K562 (cell line): ENCODE measurements at regions not wholly inside any gene's neighbourhood (a gene's known extent, or its start where the extent isn't known, plus 50 kb on each side); places are given as distances from the start of the nearest gene placed in this dataset.

Experiments used
- ATAC-seq: fragments of 200-7000 bp; cut with Tn5 transposase; 3 replicates; pipeline ENCODE4 v1.9.1; 2020; ENCODE audit warnings: moderate library complexity
- BruUV-seq: library from RNA; stranded (reverse); fragments of 400-500 nt; replicated peaks from 2 replicates; lab custom pipeline; 2021; lab: Mats Ljungman, UMichigan
- CTCF ChIA-PET: fragments of 300-600 bp; formaldehyde crosslinking; extraction: SDS; loops from one replicate; lab custom pipeline; 2021; ENCODE audit warnings: low intra/inter-chr PET ratio; lab: Yijun Ruan, JAX
- POLR2A ChIA-PET: fragments of 300-600, 350-650 bp; sonication (Branson Sonifier 250); formaldehyde crosslinking; extraction: SDS; loops from one replicate; lab custom pipeline; 2021; ENCODE audit warnings: antibody characterized with exemption, inconsistent platforms; lab: Yijun Ruan, JAX
- DNase-seq, 4 experiments: peaks; one replicate each; pipeline versions ENCODE4 v3.0.0 to v3.0.0-alpha.2; 2011 to 2018; ENCODE audit warnings: low spot score in 3 of 4, mixed read lengths in 3 of 4; ENCODE audit errors: extremely low read depth in 1 of 4
- FAIRE-seq: peaks from 2 replicates; lab custom pipeline; 2011; peaks lifted over from hg19 to GRCh38; lab: Jason Lieb, UNC
- H2AFZ ChIP-seq: 2 replicates; pipeline ENCODE4 v1.6.0; 2011; ENCODE audit warnings: low read depth, low read length, control low read depth, inconsistent platforms
- H3K27ac ChIP-seq: fragments of 200-600 bp; 3 replicates; pipeline ENCODE4 v1.8.0; 2011; ENCODE audit warnings: low read depth, mild to moderate bottlenecking, control low read depth, inconsistent platforms, low read length, moderate library complexity, mixed read lengths; ENCODE audit errors: extremely low read depth
- H3K27me3 ChIP-seq, 2 experiments: fragments of 300-600 bp in 1 of 2; 2 replicates in 1 of 2; 3 replicates in 1 of 2; pipeline versions ENCODE4 v1.6.0 to v1.8.0; 2011; ENCODE audit warnings: inconsistent platforms in 2 of 2, low read length in 2 of 2, mild to moderate bottlenecking in 1 of 2, mixed read lengths in 1 of 2, moderate library complexity in 1 of 2; ENCODE audit not compliant: control insufficient read depth in 2 of 2, insufficient read depth in 2 of 2
- H3K36me3 ChIP-seq: fragments of 300-600 bp; 3 replicates; pipeline ENCODE4 v1.8.0; 2011; ENCODE audit warnings: mild to moderate bottlenecking, low read length, inconsistent platforms; ENCODE audit not compliant: control insufficient read depth, insufficient read depth
- H3K4me1 ChIP-seq, 2 experiments: fragments of 200-600 bp in 1 of 2; replicated peaks in 1 of 2; 2 replicates in 1 of 2; 3 replicates in 1 of 2; pipeline versions ENCODE4 v1.5.1 to v1.8.0; 2011; ENCODE audit warnings: inconsistent platforms in 2 of 2, low read length in 2 of 2, mild to moderate bottlenecking in 1 of 2, mixed read lengths in 1 of 2, moderate library complexity in 1 of 2; ENCODE audit not compliant: control insufficient read depth in 2 of 2, insufficient read depth in 2 of 2
- H3K4me2 ChIP-seq: 2 replicates; pipeline ENCODE4 v1.6.1; 2011; ENCODE audit warnings: low read length, control low read depth, inconsistent platforms, mixed read lengths; ENCODE audit not compliant: insufficient read depth
- H3K4me3 ChIP-seq: fragments of 200-600 bp; sonication (generic), shearing (Covaris generic); 2 replicates; pipeline ENCODE4 v1.5.1; 2016; ENCODE audit warnings: control low read depth, inconsistent platforms
- H3K79me2 ChIP-seq: fragments of 200-600 bp; 3 replicates; pipeline ENCODE4 v1.8.0; 2011; ENCODE audit warnings: low read length, inconsistent platforms; ENCODE audit not compliant: control insufficient read depth, insufficient read depth
- H3K9ac ChIP-seq, 2 experiments: 2 replicates each; pipeline versions ENCODE4 v1.6.0 to v1.6.1; 2011; ENCODE audit warnings: low read depth in 2 of 2, low read length in 2 of 2, control low read depth in 1 of 2, inconsistent platforms in 1 of 2, mild to moderate bottlenecking in 1 of 2, mixed read lengths in 1 of 2; ENCODE audit not compliant: insufficient read depth in 1 of 2
- H3K9me1 ChIP-seq: one replicate; pipeline ENCODE4 v1.6.0; 2011; ENCODE audit warnings: inconsistent platforms, mild to moderate bottlenecking, low read length, moderate library complexity; ENCODE audit not compliant: control insufficient read depth, insufficient read depth
- H3K9me3 ChIP-seq: replicated peaks from 2 replicates; pipeline ENCODE4 v1.5.1; 2011; ENCODE audit warnings: low read depth, low read length, inconsistent platforms; ENCODE audit not compliant: control insufficient read depth, insufficient read depth
- H4K20me1 ChIP-seq: replicated peaks from 2 replicates; pipeline ENCODE4 v1.6.1; 2011; ENCODE audit warnings: low read length, inconsistent platforms, mixed read lengths; ENCODE audit not compliant: control insufficient read depth, insufficient read depth
- BRCA1 ChIP-seq, 2 experiments: fragments of 450-650 bp in 1 of 2; sonication (generic) in 1 of 2; formaldehyde crosslinking in 1 of 2; IDR thresholded peaks; 2 replicates each; pipeline versions ENCODE4 v1.5.0 to v1.6.1; 2017 to 2020; ENCODE audit warnings: mild to moderate bottlenecking in 1 of 2, missing genetic modification reagents in 1 of 2
- CBX5 ChIP-seq: IDR thresholded peaks from 2 replicates; pipeline ENCODE4 v1.6.1; 2014; ENCODE audit warnings: low read depth, borderline replicate concordance
- DACH1 ChIP-seq: fragments of 450-650 bp; IDR thresholded peaks from 2 replicates; pipeline ENCODE4 v1.6.1; 2018; ENCODE audit not compliant: partially characterized antibody
- FOS ChIP-seq: IDR thresholded peaks from 3 replicates; pipeline ENCODE4 v1.6.1; 2011; ENCODE audit not compliant: insufficient read length; ENCODE audit errors: extremely low read depth
- HCFC1 ChIP-seq: IDR thresholded peaks from 2 replicates; pipeline ENCODE4 v1.6.1; 2012; ENCODE audit warnings: low read depth, low read length, improper control_type of control experiment
- IRF2 ChIP-seq: sonication (generic); formaldehyde crosslinking; IDR thresholded peaks from 2 replicates; pipeline ENCODE4 v1.8.1; 2022; ENCODE audit warnings: mild to moderate bottlenecking, missing genetic modification reagents
- MYNN ChIP-seq, 2 experiments: sonication (generic); formaldehyde crosslinking in 1 of 2; IDR thresholded peaks; 2 replicates each; pipeline versions ENCODE4 v1.5.0 to v1.6.1; 2016 to 2020; ENCODE audit warnings: antibody characterized with exemption in 1 of 2, missing genetic modification reagents in 1 of 2
- NRF1 ChIP-seq, 2 experiments: fragments of 450-650 bp; IDR thresholded peaks in 1 of 2; conservative IDR thresholded peaks in 1 of 2; 2 replicates each; pipeline ENCODE4 v1.6.1; 2014; ENCODE audit warnings: mild to moderate bottlenecking in 2 of 2
- RBBP5 ChIP-seq: fragments of 200-600 bp; sonication (generic); IDR thresholded peaks from 2 replicates; pipeline ENCODE4 v1.6.1; 2012; ENCODE audit warnings: borderline replicate concordance, mild to moderate bottlenecking, low read length, control low read depth, inconsistent platforms; ENCODE audit not compliant: insufficient read depth, poor library complexity, severe bottlenecking
- SIN3B ChIP-seq: fragments of 450-650 bp; IDR thresholded peaks from 2 replicates; pipeline ENCODE4 v1.6.1; 2017; ENCODE audit warnings: low read depth, mild to moderate bottlenecking, moderate library complexity
- SNRNP70 ChIP-seq: fragments of 200-400 bp; formaldehyde crosslinking; optimal IDR thresholded peaks from 2 replicates; pipeline ENCODE3; 2017; ENCODE audit warnings: low read depth, low read length
- SP2 ChIP-seq: IDR thresholded peaks from 2 replicates; pipeline ENCODE4 v1.6.1; 2011; ENCODE audit warnings: mild to moderate bottlenecking, low read depth, low read length, moderate library complexity; ENCODE audit not compliant: poor library complexity, severe bottlenecking; ENCODE audit errors: extremely low read depth
- STAT5B ChIP-seq: fragments of 250-450 bp; sonication (Bioruptor Pico); IDR thresholded peaks from 2 replicates; pipeline ENCODE4 v1.8.0; 2021; ENCODE audit warnings: mild to moderate bottlenecking, inconsistent platforms
- THRAP3 ChIP-seq: fragments of 450-650 bp; IDR thresholded peaks from 2 replicates; pipeline ENCODE4 v1.6.1; 2016; ENCODE audit warnings: mild to moderate bottlenecking, inconsistent platforms, borderline replicate concordance
- ZNF408 ChIP-seq: fragments of 250-450 bp; sonication (Bioruptor Pico); IDR thresholded peaks from 2 replicates; pipeline ENCODE4 v1.4.0; 2020; ENCODE audit warnings: low read depth, mild to moderate bottlenecking, moderate library complexity
- ZNF445 ChIP-seq: fragments of 250-450 bp; sonication (Bioruptor Pico); IDR thresholded peaks from 2 replicates; pipeline ENCODE4 v1.4.0; 2020; ENCODE audit warnings: low read depth, mild to moderate bottlenecking, moderate library complexity
- WGBS: fragments of 100-300 bp; shearing (Covaris generic); methylation state at CpG from one replicate; pipeline ENCODE4 v1.1.6; 2016; ENCODE audit warnings: low coverage, mixed read lengths; ENCODE audit not compliant: insufficient coverage; ENCODE audit errors: missing lambda C conversion rate; 5-methylcytosine and 5-hydroxymethylcytosine counted together
- in situ Hi-C: fragments of 300-500 bp; cut with MboI; formaldehyde crosslinking; loops from 4 replicates; pipeline ENCODE4 v1.15.0; 2018; ENCODE audit warnings: inconsistent platforms, mixed read lengths
- intact Hi-C: fragments of 100-400 bp; cut with micrococcal nuclease; formaldehyde crosslinking; loops from 2 replicates; pipeline ENCODE4 v1.14.2; 2022
- TF ChIP-seq, protein P1 (sequence below): fragments of 450-650 bp; formaldehyde crosslinking; IDR thresholded peaks from 2 replicates; pipeline ENCODE4 v1.4.0; 2020; ENCODE audit warnings: mild to moderate bottlenecking, moderate library complexity
- TF ChIP-seq, protein P2 (sequence below): fragments of 250-450 bp; sonication (Bioruptor Pico); IDR thresholded peaks from 2 replicates; pipeline ENCODE4 v1.9.0; 2021; ENCODE audit warnings: mild to moderate bottlenecking, inconsistent platforms

DNA sequence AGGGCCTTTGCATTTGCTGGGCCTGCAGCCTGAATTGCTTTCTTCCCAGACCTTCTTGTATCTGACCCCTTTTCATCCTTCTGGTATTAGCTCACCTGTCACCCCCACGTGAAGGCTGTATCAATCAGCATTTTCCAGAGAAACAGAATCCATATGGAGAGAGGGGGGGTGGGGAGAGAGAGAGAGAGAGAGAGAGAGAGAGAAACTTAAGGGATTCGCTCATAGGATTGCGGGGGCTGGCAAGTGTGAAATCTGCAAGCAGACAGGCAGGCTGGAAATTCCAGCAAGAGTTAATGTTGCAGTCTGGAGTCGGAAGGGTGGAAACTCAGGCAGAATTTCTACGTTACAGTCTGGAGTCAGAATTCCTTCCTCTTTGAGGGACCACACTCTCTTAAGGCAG, 410.7 kb upstream of the SULF2 start:
- Histone ChIP-seq H3K4me2 (no peak overlapping the region), H3K36me3 (no peaks in the 10 kb centered on the region), H3K9me1 (no peaks in the 10 kb centered on the region), H3K4me3 (no peak overlapping the region), H3K27ac (no peak overlapping the region), H3K79me2 (no peaks in the 10 kb centered on the region), H3K27me3 (peaks cover 3 to 30% of the 10 kb centered on the region in 2 experiments; a peak in 3 of 5 replicates), H3K9ac (no peak overlapping the region), H3K4me1 (no peaks in the 10 kb centered on the region), H4K20me1 (no peaks in the 10 kb centered on the region; the same call in 1 of the 2 replicates), H2AFZ (no peak overlapping the region), H3K9me3 (no peaks in the 10 kb centered on the region)
- BruUV-seq = no TSS peak
- DNase-seq (no peak), ATAC-seq (no peak), FAIRE-seq (no peak)
- intact Hi-C loops = no loop called here
- ChIA-PET POLR2A (no interaction called here), CTCF (no interaction called here)
- in situ Hi-C loops = no loop called here
- 0% methylated on average over 5 of the region's 5 CpGs for WGBS
- no peak for TF ChIP-seq STAT5B
- TF ChIP-seq NRF1 (conservative IDR thresholded peaks at IDR 0.05 in 1 of 2, IDR thresholded peaks at IDR 0.05 in 1 of 2) = no peak
- TF ChIP-seq BRCA1 (IDR thresholded peaks at IDR 0.05) = no peak
- TF ChIP-seq BRCA1 (CRISPR knock-in tag; IDR thresholded peaks at IDR 0.05) = no peak
- TF ChIP-seq CBX5 = no peak
- TF ChIP-seq DACH1 = no peak
- TF ChIP-seq RBBP5 = no peak
- TF ChIP-seq SP2 = no peak
- TF ChIP-seq, protein P1, sequence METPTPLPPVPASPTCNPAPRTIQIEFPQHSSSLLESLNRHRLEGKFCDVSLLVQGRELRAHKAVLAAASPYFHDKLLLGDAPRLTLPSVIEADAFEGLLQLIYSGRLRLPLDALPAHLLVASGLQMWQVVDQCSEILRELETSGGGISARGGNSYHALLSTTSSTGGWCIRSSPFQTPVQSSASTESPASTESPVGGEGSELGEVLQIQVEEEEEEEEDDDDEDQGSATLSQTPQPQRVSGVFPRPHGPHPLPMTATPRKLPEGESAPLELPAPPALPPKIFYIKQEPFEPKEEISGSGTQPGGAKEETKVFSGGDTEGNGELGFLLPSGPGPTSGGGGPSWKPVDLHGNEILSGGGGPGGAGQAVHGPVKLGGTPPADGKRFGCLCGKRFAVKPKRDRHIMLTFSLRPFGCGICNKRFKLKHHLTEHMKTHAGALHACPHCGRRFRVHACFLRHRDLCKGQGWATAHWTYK (CRISPR knock-in tag) = no peak
- no peak for TF ChIP-seq FOS
- TF ChIP-seq, protein P2, sequence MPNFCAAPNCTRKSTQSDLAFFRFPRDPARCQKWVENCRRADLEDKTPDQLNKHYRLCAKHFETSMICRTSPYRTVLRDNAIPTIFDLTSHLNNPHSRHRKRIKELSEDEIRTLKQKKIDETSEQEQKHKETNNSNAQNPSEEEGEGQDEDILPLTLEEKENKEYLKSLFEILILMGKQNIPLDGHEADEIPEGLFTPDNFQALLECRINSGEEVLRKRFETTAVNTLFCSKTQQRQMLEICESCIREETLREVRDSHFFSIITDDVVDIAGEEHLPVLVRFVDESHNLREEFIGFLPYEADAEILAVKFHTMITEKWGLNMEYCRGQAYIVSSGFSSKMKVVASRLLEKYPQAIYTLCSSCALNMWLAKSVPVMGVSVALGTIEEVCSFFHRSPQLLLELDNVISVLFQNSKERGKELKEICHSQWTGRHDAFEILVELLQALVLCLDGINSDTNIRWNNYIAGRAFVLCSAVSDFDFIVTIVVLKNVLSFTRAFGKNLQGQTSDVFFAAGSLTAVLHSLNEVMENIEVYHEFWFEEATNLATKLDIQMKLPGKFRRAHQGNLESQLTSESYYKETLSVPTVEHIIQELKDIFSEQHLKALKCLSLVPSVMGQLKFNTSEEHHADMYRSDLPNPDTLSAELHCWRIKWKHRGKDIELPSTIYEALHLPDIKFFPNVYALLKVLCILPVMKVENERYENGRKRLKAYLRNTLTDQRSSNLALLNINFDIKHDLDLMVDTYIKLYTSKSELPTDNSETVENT = no peak
- no peak for TF ChIP-seq MYNN (IDR thresholded peaks at IDR 0.05)
- no peak for TF ChIP-seq MYNN (CRISPR knock-in tag; IDR thresholded peaks at IDR 0.05)
- TF ChIP-seq IRF2 = no peak
- no peak for TF ChIP-seq HCFC1
- TF ChIP-seq SNRNP70 = no peak
- no peak for TF ChIP-seq THRAP3
- TF ChIP-seq SIN3B = no peak
- TF ChIP-seq ZNF408 = no peak
- TF ChIP-seq ZNF445 (CRISPR knock-in tag) = no peak
